GM21381 (cell line): ENCODE measurements at regions not wholly inside any gene's neighbourhood (a gene's known extent, or its start where the extent isn't known, plus 50 kb on each side); places are given as distances from the start of the nearest gene placed in this dataset.

Experiments used
- ATAC-seq: cut with Tn5 transposase; IDR thresholded peaks from one replicate; pipeline ENCODE4 v1.9.1; 2021; ENCODE audit warnings: mild to moderate bottlenecking, moderate library complexity; ENCODE audit not compliant: unreplicated experiment

DNA sequence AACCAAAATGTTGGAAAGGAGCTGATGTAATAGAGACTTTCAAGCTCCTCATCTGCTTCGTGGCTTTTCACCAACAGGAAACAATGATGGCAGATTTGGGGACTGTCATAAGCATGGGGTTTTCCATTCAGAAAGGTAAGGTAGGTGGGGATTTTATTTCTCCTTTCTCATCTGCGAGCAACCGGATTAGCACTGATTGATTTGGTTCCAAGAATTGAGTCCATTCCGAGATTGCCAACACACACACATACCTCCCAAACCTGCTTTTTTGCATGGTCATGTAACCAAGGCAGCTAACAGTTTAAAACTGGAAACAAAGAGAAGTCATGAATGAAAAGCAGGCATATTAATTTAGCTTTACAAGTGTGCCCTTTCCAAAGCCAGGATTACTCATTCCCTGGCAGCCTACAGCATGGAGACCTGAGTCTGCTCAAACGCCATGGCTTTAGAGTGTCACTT is 63.0 kb upstream of the LNX1 start:
- no peak for ATAC-seq

DNA sequence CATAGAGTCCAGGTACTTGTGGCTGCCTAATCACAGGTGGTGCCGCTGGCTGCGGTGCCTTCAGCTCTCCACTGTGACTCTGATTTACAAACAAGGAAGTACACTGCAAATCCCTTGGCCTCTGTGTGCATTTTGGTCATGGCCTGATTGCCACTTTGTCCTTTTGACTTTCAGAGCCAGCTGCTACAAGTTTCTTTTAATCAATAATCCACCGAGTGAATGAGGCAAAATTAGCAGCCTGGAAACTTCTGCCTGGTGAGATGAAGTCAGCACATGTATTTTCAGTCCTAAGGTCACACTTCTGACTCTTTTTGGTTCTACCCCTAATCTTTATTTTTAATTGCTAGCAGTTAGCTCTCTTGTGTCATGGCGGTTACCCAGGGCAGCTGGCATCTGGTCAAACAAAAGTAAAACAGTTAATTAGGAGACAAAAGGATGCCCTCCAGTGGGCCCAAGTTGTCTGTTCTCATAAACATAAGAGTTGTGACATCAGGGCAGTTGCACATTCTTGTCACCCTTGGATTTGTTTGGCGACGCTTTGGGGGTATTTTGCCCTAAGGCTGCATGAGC is 62.3 kb upstream of the LNX1 start:
- peak; percentile 49 for ATAC-seq

DNA sequence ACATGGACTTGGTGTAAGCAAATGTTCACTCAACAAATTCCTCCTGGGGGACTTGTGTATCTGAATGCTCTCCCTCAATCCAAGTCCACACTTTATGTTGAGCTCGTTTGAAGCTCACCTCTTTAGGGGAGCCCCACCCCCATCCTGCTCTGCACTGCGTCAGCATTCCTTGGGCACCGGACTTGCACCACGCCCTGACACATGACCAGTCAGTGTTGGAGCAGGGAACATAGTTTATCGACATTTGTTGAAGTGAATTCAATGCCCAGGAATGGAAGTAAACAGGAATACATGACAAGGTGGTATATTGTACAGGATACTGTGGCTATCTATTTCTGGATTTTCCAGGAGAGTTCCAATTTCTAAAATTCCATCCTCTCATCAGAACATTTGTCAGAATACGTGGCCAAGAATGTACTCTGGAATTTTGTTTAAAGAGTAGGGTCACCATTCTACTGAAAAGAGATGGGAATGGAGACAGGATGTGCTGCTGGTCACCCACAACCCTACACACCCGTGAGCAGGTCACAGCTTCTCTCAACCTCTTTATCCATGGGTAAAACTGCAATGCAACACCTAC is 60.0 kb upstream of the LNX1 start:
- no peak for ATAC-seq

DNA sequence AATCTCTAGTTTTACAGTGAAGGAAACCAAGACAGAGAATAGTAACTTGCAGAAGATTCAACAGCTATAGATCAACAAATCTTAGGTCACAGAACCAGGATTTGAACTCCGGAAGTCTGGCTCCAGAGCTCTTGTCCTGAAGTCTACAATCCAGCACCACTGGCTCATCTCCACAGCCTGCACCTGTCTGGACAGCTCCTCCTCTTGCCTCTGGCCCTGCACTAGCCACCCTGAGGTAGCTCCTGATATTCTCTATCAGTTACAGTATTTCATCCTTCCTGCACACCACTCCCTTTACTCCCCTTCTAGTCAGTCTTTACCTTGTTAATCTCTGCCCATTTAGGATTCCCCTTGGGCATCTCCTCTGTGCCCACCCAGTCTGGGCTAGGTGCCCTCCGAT is 58.1 kb upstream of the LNX1 start:
- ATAC-seq, result no peak

DNA sequence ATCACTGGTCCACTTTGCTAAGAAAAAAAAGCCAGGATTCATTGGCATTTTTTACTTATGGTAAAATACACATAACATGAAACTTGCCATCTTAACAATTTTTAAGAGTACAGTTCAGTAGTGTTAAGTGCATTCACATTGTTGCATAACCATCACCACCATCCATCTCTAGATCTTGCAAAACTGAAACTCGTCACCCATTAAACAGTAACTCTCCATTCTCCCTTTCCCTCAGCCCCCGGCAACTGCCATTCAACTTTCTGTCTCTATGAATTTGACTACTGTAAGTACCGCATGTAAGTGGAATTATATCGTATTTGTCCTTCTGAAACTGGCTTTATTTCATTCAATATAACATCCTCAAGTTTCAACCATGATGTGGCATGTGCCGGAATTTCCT is 56.3 kb upstream of the LNX1 start:
- no peak for ATAC-seq

DNA sequence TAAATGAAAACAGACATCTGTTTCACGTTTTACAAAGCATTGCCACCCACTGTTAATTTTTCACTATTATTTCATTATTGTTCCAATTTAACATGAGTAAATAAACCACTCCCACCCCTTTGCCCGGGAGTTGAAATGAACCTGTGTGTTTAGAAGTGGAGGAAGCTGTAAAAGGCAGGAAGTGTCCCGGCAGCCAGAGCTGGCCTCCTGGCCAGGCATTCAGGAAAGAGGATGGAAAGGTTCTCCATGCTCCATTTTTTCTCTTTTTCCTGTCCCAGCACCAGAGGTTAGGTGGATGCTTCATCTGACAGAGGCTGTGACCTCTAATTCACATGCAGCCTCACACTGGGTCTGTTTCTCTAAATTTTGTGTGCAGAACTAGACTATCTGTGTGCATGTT is 55.5 kb upstream of the LNX1 start:
- no peak for ATAC-seq

DNA sequence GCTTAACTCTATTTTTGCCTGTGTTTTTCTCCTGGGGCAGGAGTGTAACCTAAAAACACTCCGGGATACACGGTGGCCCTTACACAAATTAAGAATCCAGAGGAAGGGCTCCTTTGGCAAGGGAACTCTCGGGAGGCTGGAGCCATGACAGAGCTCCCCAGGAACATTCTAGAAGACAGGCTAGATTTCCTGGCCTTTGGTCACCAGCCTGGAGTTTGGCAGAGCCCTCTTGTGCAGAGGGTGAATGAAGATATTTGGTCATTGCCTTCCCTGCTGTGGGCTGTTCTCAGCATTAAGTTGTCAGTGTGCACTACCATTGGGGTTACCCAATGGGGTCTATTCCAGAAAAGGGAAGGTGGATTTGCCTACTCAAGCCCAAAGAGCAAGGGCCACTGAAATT is 53.8 kb upstream of the LNX1 start:
- ATAC-seq, result no peak

DNA sequence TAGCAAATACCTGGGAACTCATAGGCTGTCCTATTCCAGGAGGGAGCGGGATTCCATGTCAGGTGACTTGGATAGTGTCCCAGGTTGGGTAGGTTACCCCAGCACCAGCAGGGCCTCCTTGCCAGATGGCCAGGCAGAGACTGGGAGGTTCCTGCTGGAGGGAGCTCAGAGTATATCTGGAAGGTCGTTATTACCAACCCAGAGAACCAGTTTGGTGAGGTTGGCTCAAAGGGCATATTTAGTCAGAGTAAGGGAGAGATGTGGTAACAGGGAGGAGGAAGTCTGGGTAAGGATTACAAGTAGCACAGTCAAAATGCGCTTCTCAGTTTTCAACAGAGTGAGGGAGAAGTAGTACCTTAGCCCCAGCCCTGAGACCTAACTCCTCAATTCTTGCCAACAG is 53.3 kb upstream of the LNX1 start:
- ATAC-seq, result no peak
